IPS-20b (cell line): ENCODE measurements at regions not wholly inside any gene's neighbourhood (a gene's known extent, or its start where the extent isn't known, plus 50 kb on each side); places are given as distances from the start of the nearest gene placed in this dataset.

Experiments used
- H3K27ac ChIP-seq: one replicate; pipeline ENCODE4 v1.5.1; 2013; ENCODE audit warnings: low read length
- H3K27me3 ChIP-seq: 2 replicates; pipeline ENCODE4 v1.6.1; 2013; ENCODE audit warnings: mild to moderate bottlenecking, low read length, inconsistent platforms; ENCODE audit not compliant: insufficient read depth
- H3K36me3 ChIP-seq: 2 replicates; pipeline ENCODE4 v1.6.1; 2013; ENCODE audit warnings: low read depth, mild to moderate bottlenecking, inconsistent platforms, low read length, moderate library complexity; ENCODE audit not compliant: insufficient read depth
- H3K4me1 ChIP-seq: 2 replicates; pipeline ENCODE4 v1.6.1; 2013; ENCODE audit warnings: mild to moderate bottlenecking, control low read depth, inconsistent platforms, low read length, moderate library complexity; ENCODE audit not compliant: insufficient read depth
- H3K4me3 ChIP-seq: 2 replicates; pipeline ENCODE4 v1.5.1; 2013; ENCODE audit warnings: mild to moderate bottlenecking, low read length, inconsistent platforms
- H3K9ac ChIP-seq: 2 replicates; pipeline ENCODE4 v1.6.1; 2013; ENCODE audit warnings: low read depth, mild to moderate bottlenecking, inconsistent platforms, low read length, moderate library complexity
- H3K9me3 ChIP-seq: 2 replicates; pipeline ENCODE4 v1.6.1; 2013; ENCODE audit warnings: mild to moderate bottlenecking, low read depth, low read length, inconsistent platforms; ENCODE audit not compliant: insufficient read depth

- Histone ChIP-seq H3K4me3 (no peak overlapping the region), H3K36me3 (no peaks in the 10 kb centered on the region), H3K27me3 (no peaks in the 10 kb centered on the region), H3K27ac (no peak overlapping the region), H3K9me3 (no peaks in the 10 kb centered on the region), H3K4me1 (no peaks in the 10 kb centered on the region; the same call in 1 of the 2 replicates), H3K9ac (no peak overlapping the region)
These were observed 509.4 kb upstream of the RAG2 start for GRCh38 chr11:37107415-37107814.

- no peak overlapping the region for H3K27ac ChIP-seq
- no peak overlapping the region for H3K9ac ChIP-seq
- H3K4me3 ChIP-seq = no peak overlapping the region
- no peaks in the 10 kb centered on the region for H3K9me3 ChIP-seq
- H3K27me3 ChIP-seq = no peaks in the 10 kb centered on the region
- no peaks in the 10 kb centered on the region for H3K4me1 ChIP-seq
- H3K36me3 ChIP-seq = no peaks in the 10 kb centered on the region
These were observed 507.4 kb upstream of the RAG2 start for GRCh38 chr11:37105427-37105826.

- no peaks in the 10 kb centered on the region for H3K9me3 ChIP-seq
- no peaks in the 10 kb centered on the region for H3K27me3 ChIP-seq
- H3K4me3 ChIP-seq = no peak overlapping the region
- H3K27ac ChIP-seq = no peak overlapping the region
- H3K4me1 ChIP-seq = no peaks in the 10 kb centered on the region
- no peaks in the 10 kb centered on the region for H3K36me3 ChIP-seq
- H3K9ac ChIP-seq = no peak overlapping the region
These were observed 506.3 kb upstream of the RAG2 start for GRCh38 chr11:37104380-37104779.

GRCh38 chr11:37100008-37100407, 502.0 kb upstream of the RAG2 start:
- no peaks in the 10 kb centered on the region for H3K9me3 ChIP-seq
- no peaks in the 10 kb centered on the region for H3K27me3 ChIP-seq
- no peak overlapping the region for H3K4me3 ChIP-seq
- H3K9ac ChIP-seq = no peak overlapping the region
- H3K36me3 ChIP-seq = no peaks in the 10 kb centered on the region
- H3K4me1 ChIP-seq = no peaks in the 10 kb centered on the region
- no peak overlapping the region for H3K27ac ChIP-seq

- peaks cover 12% of the 10 kb centered on the region; the same call in 1 of the 2 replicates for H3K4me1 ChIP-seq
These were observed 494.5 kb upstream of the RAG2 start for GRCh38 chr11:37092487-37092886.

GRCh38 chr11:37089439-37089838, 491.4 kb upstream of the RAG2 start:
- no peaks in the 10 kb centered on the region for H3K9me3 ChIP-seq
- no peaks in the 10 kb centered on the region for H3K27me3 ChIP-seq
- peaks cover 12% of the 10 kb centered on the region; the same call in 1 of the 2 replicates for H3K4me1 ChIP-seq
- no peak overlapping the region for H3K4me3 ChIP-seq
- H3K36me3 ChIP-seq = no peaks in the 10 kb centered on the region
- no peak overlapping the region for H3K27ac ChIP-seq
- H3K9ac ChIP-seq = no peak overlapping the region

More at GRCh38 chr11:37092487-37092886, 494.5 kb upstream of the RAG2 start:
- Histone ChIP-seq H3K36me3 (no peaks in the 10 kb centered on the region), H3K9ac (no peak overlapping the region), H3K4me3 (no peak overlapping the region), H3K27me3 (no peaks in the 10 kb centered on the region), H3K27ac (no peak overlapping the region), H3K9me3 (no peaks in the 10 kb centered on the region)

- Histone ChIP-seq H3K9me3 (no peaks in the 10 kb centered on the region), H3K36me3 (no peaks in the 10 kb centered on the region), H3K4me1 (peaks cover 12% of the 10 kb centered on the region; the same call in 1 of the 2 replicates), H3K27me3 (no peaks in the 10 kb centered on the region), H3K9ac (no peak overlapping the region), H3K27ac (no peak overlapping the region), H3K4me3 (no peak overlapping the region)
These were observed 490.5 kb upstream of the RAG2 start for GRCh38 chr11:37088573-37088910.

GRCh38 chr11:37087650-37088572, 489.9 kb upstream of the RAG2 start:
- H3K36me3 ChIP-seq = no peaks in the 10 kb centered on the region
- H3K27me3 ChIP-seq = no peaks in the 10 kb centered on the region
- no peak overlapping the region for H3K27ac ChIP-seq
- no peaks in the 10 kb centered on the region for H3K9me3 ChIP-seq
- H3K4me1 ChIP-seq = peaks cover 12% of the 10 kb centered on the region; the same call in 1 of the 2 replicates
- no peak overlapping the region for H3K4me3 ChIP-seq
- no peak overlapping the region for H3K9ac ChIP-seq

GRCh38 chr11:37078521-37078920, 480.5 kb upstream of the RAG2 start:
- Histone ChIP-seq H3K4me1 (no peaks in the 10 kb centered on the region), H3K27me3 (no peaks in the 10 kb centered on the region), H3K9ac (no peak overlapping the region), H3K9me3 (no peaks in the 10 kb centered on the region), H3K4me3 (no peak overlapping the region), H3K27ac (no peak overlapping the region), H3K36me3 (no peaks in the 10 kb centered on the region)

GRCh38 chr11:37076866-37077265, 478.8 kb upstream of the RAG2 start:
- Histone ChIP-seq H3K27ac (no peak overlapping the region), H3K36me3 (no peaks in the 10 kb centered on the region), H3K9me3 (no peaks in the 10 kb centered on the region), H3K9ac (no peak overlapping the region), H3K4me1 (no peaks in the 10 kb centered on the region), H3K4me3 (no peak overlapping the region), H3K27me3 (no peaks in the 10 kb centered on the region)

- no peaks in the 10 kb centered on the region for H3K4me1 ChIP-seq
These were observed 474.6 kb upstream of the RAG2 start for GRCh38 chr11:37072538-37073055.

GRCh38 chr11:37050311-37050710, 452.3 kb upstream of the RAG2 start:
- Histone ChIP-seq H3K27me3 (no peaks in the 10 kb centered on the region), H3K36me3 (no peaks in the 10 kb centered on the region), H3K27ac (no peak overlapping the region), H3K4me3 (no peak overlapping the region), H3K9me3 (no peaks in the 10 kb centered on the region), H3K9ac (no peak overlapping the region), H3K4me1 (no peaks in the 10 kb centered on the region)

More at GRCh38 chr11:37072538-37073055, 474.6 kb upstream of the RAG2 start:
- Histone ChIP-seq H3K9ac (no peak overlapping the region), H3K4me3 (no peak overlapping the region), H3K27ac (no peak overlapping the region), H3K9me3 (no peaks in the 10 kb centered on the region), H3K36me3 (no peaks in the 10 kb centered on the region), H3K27me3 (no peaks in the 10 kb centered on the region)
